B cell (primary cell): ENCODE measurements at regions not wholly inside any gene's neighbourhood (a gene's known extent, or its start where the extent isn't known, plus 50 kb on each side); places are given as distances from the start of the nearest gene placed in this dataset.

Experiments used
- ATAC-seq: fragments of 200-7000 bp; cut with Tn5 transposase; one replicate; pipeline ENCODE4 v1.10.0; 2021; ENCODE audit warnings: low read depth, mild to moderate bottlenecking, moderate number of reproducible peaks, moderate library complexity
- CTCF ChIA-PET: fragments of 350-600 bp; sonication (Branson Sonifier 250); formaldehyde crosslinking; loops from one replicate; lab custom pipeline; 2021; ENCODE audit warnings: antibody characterized with exemption, inconsistent platforms; lab: Charles Lee
- POLR2A ChIA-PET: fragments of 350-600 bp; sonication (Branson Sonifier 250); formaldehyde crosslinking; loops from one replicate; lab custom pipeline; 2021; ENCODE audit warnings: antibody characterized with exemption; lab: Charles Lee
- DNase-seq: peaks from one replicate; pipeline ENCODE4 v3.0.0; 2013
- H2AFZ ChIP-seq: 2 replicates; pipeline ENCODE4 v1.6.1; 2012; ENCODE audit warnings: mild to moderate bottlenecking, low read depth, low read length; ENCODE audit not compliant: insufficient read depth, poor library complexity, severe bottlenecking
- H3K27ac ChIP-seq, 2 donors: 1 replicate in 1 of 2; 2 replicates in 1 of 2; pipeline ENCODE4 v1.5.1; 2012 to 2013; ENCODE audit warnings: low read length in 2 of 2, mild to moderate bottlenecking in 2 of 2, moderate library complexity in 1 of 2
- H3K27me3 ChIP-seq, 4 experiments: fragments of 200-600 bp in 1 of 4; sonication (generic) in 1 of 4; replicated peaks in 1 of 4; 1 replicate in 2 of 4; 2 replicates in 2 of 4; pipeline versions ENCODE4 v1.6.1 to v1.7.0; 2013 to 2016; ENCODE audit warnings: low read length in 3 of 4, mild to moderate bottlenecking in 2 of 4, mixed read lengths in 1 of 4, moderate library complexity in 1 of 4; ENCODE audit not compliant: insufficient read depth in 4 of 4, control insufficient read depth in 3 of 4; ENCODE audit errors: control extremely low read depth in 1 of 4
- H3K36me3 ChIP-seq, 2 experiments: replicated peaks in 1 of 2; 1 replicate in 1 of 2; 2 replicates in 1 of 2; pipeline versions ENCODE4 v1.6.1 to v1.7.1; 2013; ENCODE audit warnings: low read length in 1 of 2; ENCODE audit not compliant: insufficient read depth in 2 of 2, control insufficient read depth in 1 of 2; ENCODE audit errors: control extremely low read depth in 1 of 2, extremely low read depth in 1 of 2
- H3K4me1 ChIP-seq, 2 donors: fragments of 200-600 bp in 1 of 2; sonication (generic) in 1 of 2; 1 replicate in 1 of 2; 2 replicates in 1 of 2; pipeline versions ENCODE4 v1.5.1 to v1.6.1; 2013 to 2017; ENCODE audit warnings: low read length in 2 of 2; ENCODE audit not compliant: control insufficient read depth in 2 of 2, insufficient read depth in 2 of 2
- H3K4me2 ChIP-seq: replicated peaks from 2 replicates; pipeline ENCODE3; 2012; ENCODE audit warnings: mild to moderate bottlenecking, low read depth, low read length; ENCODE audit not compliant: poor library complexity, severe bottlenecking
- H3K4me3 ChIP-seq, 5 experiments: fragments of 200-600 bp in 1 of 5; sonication (generic) in 1 of 5; 1 replicate in 3 of 5; 2 replicates in 2 of 5; pipeline versions ENCODE4 v1.5.1 to v1.7.0; 2011 to 2016; ENCODE audit warnings: low read length in 4 of 5, mild to moderate bottlenecking in 4 of 5, low read depth in 2 of 5, control low read depth in 1 of 5, moderate library complexity in 1 of 5; ENCODE audit not compliant: insufficient read depth in 1 of 5; ENCODE audit errors: control extremely low read depth in 1 of 5, extremely low read depth in 1 of 5
- H3K79me2 ChIP-seq: fragments of 200-600 bp; sonication (generic); one replicate; pipeline ENCODE4 v1.6.0; 2016; ENCODE audit warnings: low read length; ENCODE audit not compliant: control insufficient read depth, insufficient read depth
- H3K9ac ChIP-seq: fragments of 200-600 bp; sonication (generic); 2 replicates; pipeline ENCODE4 v1.6.1; 2017; ENCODE audit warnings: mild to moderate bottlenecking, low read length, moderate library complexity
- H3K9me3 ChIP-seq, 3 donors: one replicate each; pipeline versions ENCODE4 v1.6.1 to v1.7.1; 2013; ENCODE audit warnings: low read length in 2 of 3; ENCODE audit not compliant: control insufficient read depth in 2 of 3, insufficient read depth in 1 of 3; ENCODE audit errors: control extremely low read depth in 1 of 3
- H4K20me1 ChIP-seq: 2 replicates; pipeline ENCODE4 v1.6.0; 2012; ENCODE audit warnings: mild to moderate bottlenecking, low read length; ENCODE audit not compliant: insufficient read depth, control insufficient read depth, poor library complexity, severe bottlenecking
- H3K27ac Mint-ChIP-seq: one replicate; pipeline ENCODE4 v1.8.0; 2021; ENCODE audit warnings: mixed read lengths
- H3K27me3 Mint-ChIP-seq: one replicate; pipeline ENCODE4 v1.8.0; 2021; ENCODE audit warnings: mixed read lengths
- H3K4me1 Mint-ChIP-seq: one replicate; pipeline ENCODE4 v1.8.0; 2021; ENCODE audit warnings: mixed read lengths
- H3K4me3 Mint-ChIP-seq: one replicate; pipeline ENCODE4 v1.8.0; 2021; ENCODE audit warnings: mixed read lengths
- H3K9me3 Mint-ChIP-seq: one replicate; pipeline ENCODE4 v1.8.0; 2022; ENCODE audit warnings: mixed read lengths; ENCODE audit not compliant: insufficient read depth
- EZH2 ChIP-seq: IDR thresholded peaks from 2 replicates; pipeline ENCODE4 v1.6.1; 2012; ENCODE audit warnings: borderline replicate concordance, low read depth, mild to moderate bottlenecking, moderate library complexity, low read length; ENCODE audit not compliant: insufficient read depth, poor library complexity, severe bottlenecking
- WGBS: methylation state at CpG from one replicate; pipeline ENCODE4 v1.1.5; 2013; ENCODE audit warnings: missing lambda C conversion rate; ENCODE audit not compliant: insufficient coverage; 5-methylcytosine and 5-hydroxymethylcytosine counted together
- intact Hi-C: fragments of 100-400 bp; cut with micrococcal nuclease; formaldehyde crosslinking; loops from one replicate; pipeline ENCODE4 v1.10.0; 2022
- TF ChIP-seq, protein P1 (sequence below): fragments of 200-600 bp; IDR thresholded peaks from one replicate; pipeline ENCODE4 v1.8.0; 2022; ENCODE audit warnings: antibody characterized with exemption, mild to moderate bottlenecking

GRCh38 chr4:53908661-53909078 lies 155.7 kb downstream of the CHIC2 start:
- Histone ChIP-seq H4K20me1 (no peaks in the 10 kb centered on the region), H3K79me2 (no peaks in the 10 kb centered on the region), H3K4me2 (peak overlapping the region; percentile 56), H3K9me3 (no peaks in the 10 kb centered on the region), H3K27me3 (peaks cover 0 to 24% (median 18%) of the 10 kb centered on the region in 4 experiments), H3K4me1 (peaks cover 9 to 13% of the 10 kb centered on the region in 2 donors), H2AFZ (peak overlapping the region; percentile 50), H3K36me3 (no peaks in the 10 kb centered on the region), H3K9ac (peak overlapping the region; percentile 27), H3K27ac (no peak overlapping the region), H3K4me3 (peak overlapping the region in 1 of 5 experiments; percentile 27)
- ChIA-PET POLR2A (no interaction called here), CTCF (interaction anchor here (0.9 to 6.7 kb wide), 8 partner anchors 11 to 325 kb away, joined by 3 to 56 read pairs (median 6); no protein-coding TSS in a partner anchor)
- Mint-ChIP-seq H3K27me3 (peaks cover 56% of the 10 kb centered on the region), H3K9me3 (no peaks in the 10 kb centered on the region), H3K4me3 (peak overlapping the region; percentile 10), H3K4me1 (peaks cover 12% of the 10 kb centered on the region), H3K27ac (no peak overlapping the region)
- TF ChIP-seq, protein P1, sequence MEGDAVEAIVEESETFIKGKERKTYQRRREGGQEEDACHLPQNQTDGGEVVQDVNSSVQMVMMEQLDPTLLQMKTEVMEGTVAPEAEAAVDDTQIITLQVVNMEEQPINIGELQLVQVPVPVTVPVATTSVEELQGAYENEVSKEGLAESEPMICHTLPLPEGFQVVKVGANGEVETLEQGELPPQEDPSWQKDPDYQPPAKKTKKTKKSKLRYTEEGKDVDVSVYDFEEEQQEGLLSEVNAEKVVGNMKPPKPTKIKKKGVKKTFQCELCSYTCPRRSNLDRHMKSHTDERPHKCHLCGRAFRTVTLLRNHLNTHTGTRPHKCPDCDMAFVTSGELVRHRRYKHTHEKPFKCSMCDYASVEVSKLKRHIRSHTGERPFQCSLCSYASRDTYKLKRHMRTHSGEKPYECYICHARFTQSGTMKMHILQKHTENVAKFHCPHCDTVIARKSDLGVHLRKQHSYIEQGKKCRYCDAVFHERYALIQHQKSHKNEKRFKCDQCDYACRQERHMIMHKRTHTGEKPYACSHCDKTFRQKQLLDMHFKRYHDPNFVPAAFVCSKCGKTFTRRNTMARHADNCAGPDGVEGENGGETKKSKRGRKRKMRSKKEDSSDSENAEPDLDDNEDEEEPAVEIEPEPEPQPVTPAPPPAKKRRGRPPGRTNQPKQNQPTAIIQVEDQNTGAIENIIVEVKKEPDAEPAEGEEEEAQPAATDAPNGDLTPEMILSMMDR = peak; percentile 64
- no peak for TF ChIP-seq EZH2
- 8% methylated on average over 5 of the region's 8 CpGs for WGBS
- peak; percentile 53 for DNase-seq
- intact Hi-C loops = loop anchor here (1.0 to 5.0 kb wide), 3 partner anchors 206 to 326 kb away; no protein-coding TSS in a partner anchor
- ATAC-seq = no peak

DNA sequence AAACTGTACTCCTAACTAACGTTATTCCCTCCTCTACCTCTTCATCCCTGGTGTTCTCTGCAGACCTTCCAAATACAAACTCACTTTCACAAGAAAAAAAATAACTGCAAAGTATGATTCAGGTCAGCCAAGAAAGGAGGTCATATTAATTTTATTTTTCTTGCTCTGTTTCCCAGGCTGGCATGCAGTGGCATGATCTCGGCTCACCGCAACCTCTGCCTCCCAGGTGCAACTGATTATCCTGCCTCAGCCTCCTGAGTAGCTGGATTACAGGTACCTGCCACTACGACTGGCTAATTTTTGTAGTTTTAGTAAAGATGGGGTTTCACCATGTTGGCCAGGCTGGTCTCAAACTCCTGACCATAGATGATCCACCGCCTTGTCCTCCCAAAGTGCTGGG lies 156.6 kb downstream of the CHIC2 start:
- H3K4me1 ChIP-seq = peaks cover 9 to 13% of the 10 kb centered on the region in 2 donors
- Mint-ChIP-seq H3K9me3 (no peaks in the 10 kb centered on the region), H3K27ac (no peak overlapping the region), H3K27me3 (peaks cover 60% of the 10 kb centered on the region), H3K4me1 (peaks cover 12% of the 10 kb centered on the region), H3K4me3 (no peak overlapping the region)
- DNase-seq = no peak
- intact Hi-C loops = loop anchor here (1.0 to 5.0 kb wide), 3 partner anchors 205 to 327 kb away; no protein-coding TSS in a partner anchor
- H3K9me3 ChIP-seq = no peaks in the 10 kb centered on the region
- H3K27ac ChIP-seq = no peak overlapping the region
- WGBS = 100% methylated on average over 3 of the region's 5 CpGs
- H3K4me3 ChIP-seq = no peak overlapping the region
- H4K20me1 ChIP-seq = no peaks in the 10 kb centered on the region
- no peaks in the 10 kb centered on the region for H3K36me3 ChIP-seq
- ATAC-seq = no peak
- H3K4me2 ChIP-seq = no peak overlapping the region
- no peaks in the 10 kb centered on the region for H3K79me2 ChIP-seq
- CTCF ChIA-PET = interaction anchor here (0.6 to 6.7 kb wide), 5 partner anchors 23 to 326 kb away, joined by 3 to 56 read pairs (median 10); no protein-coding TSS in a partner anchor
- H3K9ac ChIP-seq = no peak overlapping the region
- TF ChIP-seq EZH2 = no peak
- TF ChIP-seq, protein P1 = no peak
- no peak overlapping the region for H2AFZ ChIP-seq
- peaks cover 0 to 24% (median 18%) of the 10 kb centered on the region in 4 experiments for H3K27me3 ChIP-seq
- POLR2A ChIA-PET = no interaction called here
